Stimulated activated CD4-positive, alpha-beta T cell treated with anti-CD3 and anti-CD28 coated beads, Interleukin-4, amount 100 ng/mL, for 4 hours (primary cell): ENCODE measurements at regions not wholly inside any gene's neighbourhood (a gene's known extent, or its start where the extent isn't known, plus 50 kb on each side); places are given as distances from the start of the nearest gene placed in this dataset.
"Not testable (repeated sequence)": the region's sequence is repeated elsewhere in the genome, so short reads cannot be mapped to it uniquely, and the experiment has no call there.

ENCODE experiments used
- DNase-seq, 2 experiments: peaks; one replicate each; pipeline ENCODE4 v3.0.0-alpha.2; 2020

DNA sequence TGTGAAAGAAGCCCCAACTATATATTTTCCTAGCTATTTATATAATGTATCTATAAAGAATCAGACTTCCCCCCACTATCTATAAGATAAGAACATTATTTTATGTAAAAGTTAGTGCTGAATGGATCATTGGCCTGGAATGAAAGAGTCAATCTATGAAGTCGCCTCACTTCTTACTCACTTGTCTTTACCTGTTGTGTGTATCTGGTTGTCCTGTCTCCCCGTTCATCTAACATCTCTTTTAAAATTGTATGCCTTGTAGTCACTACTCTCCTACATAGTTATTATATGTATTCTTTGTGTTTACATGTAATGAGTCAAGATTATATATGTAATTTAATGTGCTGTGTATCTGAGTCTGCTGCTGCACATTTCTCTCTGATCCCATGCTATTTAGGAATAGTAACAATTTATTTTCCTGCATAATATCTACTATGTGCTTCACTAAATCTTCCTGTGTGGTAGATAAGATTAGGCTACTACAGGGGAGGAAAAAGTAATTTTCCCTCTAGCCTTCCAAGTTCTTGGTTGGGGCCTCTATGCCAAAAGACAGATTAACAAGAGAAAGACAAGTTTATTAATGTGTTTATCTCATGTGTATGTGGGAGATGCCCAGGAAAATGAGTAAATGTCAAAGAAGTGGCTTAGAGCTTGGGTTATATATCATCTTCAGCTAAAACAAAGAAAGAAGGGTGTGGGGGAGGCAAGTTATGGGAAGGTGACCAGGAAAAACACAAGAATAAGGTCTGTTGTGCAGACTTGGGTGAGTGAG lies 77.6 kb upstream of the FRMPD4 start:
- no peak for DNase-seq

DNA sequence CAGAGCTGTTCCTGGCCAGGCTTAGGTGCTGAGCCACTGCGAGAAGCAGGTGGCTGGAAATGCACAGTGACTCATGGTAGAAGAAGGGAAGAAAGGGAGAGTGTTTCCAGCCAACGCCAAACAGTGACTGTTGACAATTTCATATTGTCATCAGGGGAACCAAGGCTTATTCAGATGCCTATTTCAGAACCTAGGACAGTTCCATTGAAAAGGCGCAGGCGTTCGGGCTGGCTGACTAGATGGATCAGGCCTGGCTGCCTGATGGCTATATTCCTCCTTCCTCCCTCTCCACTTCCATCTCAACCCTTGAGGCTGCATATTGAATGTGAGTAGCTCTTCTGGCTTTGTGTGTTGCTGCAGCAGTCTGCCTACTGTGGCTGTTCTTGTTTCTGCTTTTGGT lies 73.0 kb upstream of the FRMPD4 start:
- DNase-seq, result no peak

DNA sequence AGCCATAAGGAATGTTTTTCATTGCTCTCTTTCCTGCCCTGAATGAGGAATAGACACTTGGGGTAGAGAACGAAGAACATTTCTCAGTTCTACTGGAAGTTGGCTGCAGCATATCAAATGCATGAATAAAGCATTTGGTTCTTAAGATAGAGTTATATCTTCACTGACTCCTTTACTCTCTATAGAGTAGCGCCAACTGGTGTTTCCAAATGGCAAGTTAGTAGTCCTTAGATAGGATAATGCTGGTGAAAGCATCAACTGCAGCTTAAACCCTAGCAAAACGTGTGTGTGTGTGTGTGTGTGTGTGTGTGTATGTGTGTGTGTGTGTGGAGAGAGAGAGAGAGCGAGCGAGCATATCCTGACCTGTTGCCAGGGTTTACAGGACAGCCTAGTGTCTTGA lies 62.2 kb upstream of the FRMPD4 start:
- no peak for DNase-seq

DNA sequence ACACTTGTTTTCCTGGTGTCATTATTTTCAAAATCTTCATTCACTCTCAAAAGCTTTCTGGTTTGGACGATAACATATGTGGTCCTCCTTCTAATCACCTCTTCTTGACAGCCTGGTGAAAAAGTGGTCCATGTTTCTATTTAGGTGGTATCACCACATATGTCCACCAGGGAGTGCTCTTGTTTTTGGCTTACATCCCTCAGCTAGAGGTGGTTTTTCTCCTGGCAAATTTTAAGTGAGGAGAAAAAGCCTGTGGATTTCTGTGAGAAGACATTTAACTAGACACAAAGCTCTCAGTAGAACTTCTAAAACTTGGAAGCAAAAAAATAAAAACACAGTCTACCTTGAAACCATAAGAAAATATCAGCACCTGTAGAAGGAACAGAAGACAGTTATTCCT lies 58.0 kb upstream of the FRMPD4 start:
- DNase-seq, result no peak

DNA sequence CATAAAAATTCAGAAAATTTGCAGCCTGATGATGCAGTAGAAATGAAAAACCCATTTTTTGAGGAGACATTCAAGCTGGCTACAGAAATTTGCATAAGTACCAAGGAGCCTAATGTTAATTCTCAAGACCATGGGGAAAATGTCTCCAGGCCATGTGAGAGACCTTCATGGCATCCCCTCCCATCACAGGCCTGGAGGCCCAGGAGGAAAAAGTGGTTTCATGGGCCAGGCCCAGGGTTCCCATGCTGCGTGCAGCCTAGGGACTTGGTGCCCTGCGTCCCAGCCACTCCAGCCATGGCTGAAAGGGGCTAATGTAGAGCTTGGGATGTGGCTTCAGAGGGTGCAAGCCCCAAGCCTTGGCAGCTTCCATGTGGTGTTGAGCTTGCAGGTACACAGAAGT lies 55.3 kb upstream of the FRMPD4 start:
- not testable (repeated sequence) for DNase-seq
